Lower leg skin (tissue), 4 donors: ENCODE measurements at regions not wholly inside any gene's neighbourhood (a gene's known extent, or its start where the extent isn't known, plus 50 kb on each side); places are given as distances from the start of the nearest gene placed in this dataset.
A peak's percentile ranks its signal among the peaks of the same experiment; 100 is the strongest.

Experiments
- DNase-seq, 2 donors: peaks; one replicate each; pipeline ENCODE4 v3.0.0-alpha.2; 2019; ENCODE audit warnings: low spot score in 2 of 2
- H3K4me3 ChIP-seq: fragments of 200-600 bp; sonication (generic); 2 replicates; pipeline ENCODE4 v1.5.1; 2017; ENCODE audit warnings: mild to moderate bottlenecking, low read depth; ENCODE audit not compliant: poor library complexity, severe bottlenecking
- CTCF ChIP-seq, 3 donors: fragments of 450-650 bp; IDR thresholded peaks; one replicate each; pipeline ENCODE4 v1.5.1; 2016; ENCODE audit warnings: antibody characterized with exemption in 3 of 3, mild to moderate bottlenecking in 3 of 3, moderate library complexity in 2 of 3
- POLR2A ChIP-seq, 2 donors: fragments of 450-650 bp; IDR thresholded peaks; one replicate each; pipeline ENCODE4 v1.6.1; 2016 to 2017; ENCODE audit warnings: antibody characterized with exemption in 2 of 2, mild to moderate bottlenecking in 1 of 2, moderate library complexity in 1 of 2
- WGBS, 2 donors: methylation state at CpG; one replicate each; pipeline ENCODE4 v1.1.5; 2018; 5-methylcytosine and 5-hydroxymethylcytosine counted together
- intact Hi-C: fragments of 100-400 bp; cut with DNase I; formaldehyde crosslinking; loops from one replicate; pipeline ENCODE4 v1.15.0; 2023; ENCODE audit warnings: low total_unique reads

- intact Hi-C loops: no loop called here
- H3K4me3 ChIP-seq: no peak overlapping the region
- peak; percentile 48 to 87 for DNase-seq
- 18 to 26% methylated on average over 11 of the region's 11 CpGs for WGBS, 2 donors
- TF ChIP-seq POLR2A (IDR thresholded peaks at IDR 0.05): no peak
- no peak for TF ChIP-seq CTCF (IDR thresholded peaks at IDR 0.05)
These were observed 321.5 kb upstream of the CTNNB1 start for GRCh38 chr3:40877631-40878463.

- H3K4me3 ChIP-seq: no peak overlapping the region
- intact Hi-C loops: no loop called here
- no peak for TF ChIP-seq POLR2A (IDR thresholded peaks at IDR 0.05)
- no peak for TF ChIP-seq CTCF (IDR thresholded peaks at IDR 0.05)
- no peak for DNase-seq
- 41 to 51% methylated on average over 3 of the region's 3 CpGs for WGBS, 2 donors
These were observed 320.8 kb upstream of the CTNNB1 start for GRCh38 chr3:40878464-40878905.

- DNase-seq: peak in 1 of 2 donors; percentile 29
- no peak overlapping the region for H3K4me3 ChIP-seq
- intact Hi-C loops: no loop called here
- no peak for TF ChIP-seq CTCF (IDR thresholded peaks at IDR 0.05)
- no peak for TF ChIP-seq POLR2A (IDR thresholded peaks at IDR 0.05)
- WGBS, 2 donors: 66 to 70% methylated on average over 5 of the region's 5 CpGs
These were observed 313.9 kb upstream of the CTNNB1 start for GRCh38 chr3:40885430-40885829.

- intact Hi-C loops: no loop called here
- 77% methylated on average over 8 of the region's 8 CpGs for WGBS, 2 donors
- no peak overlapping the region for H3K4me3 ChIP-seq
- TF ChIP-seq CTCF (IDR thresholded peaks at IDR 0.05) (no peak), POLR2A (IDR thresholded peaks at IDR 0.05) (no peak)
- peak in 1 of 2 donors; percentile 15 for DNase-seq
These were observed 312.5 kb upstream of the CTNNB1 start for GRCh38 chr3:40886660-40887425.

- WGBS, 2 donors: 95 to 96% methylated on average over 3 of the region's 3 CpGs
- peak in 1 of 2 donors; percentile 37 for DNase-seq
- H3K4me3 ChIP-seq: no peak overlapping the region
- intact Hi-C loops: no loop called here
- no peak for TF ChIP-seq CTCF (IDR thresholded peaks at IDR 0.05)
- TF ChIP-seq POLR2A (IDR thresholded peaks at IDR 0.05): no peak
These were observed 308.1 kb upstream of the CTNNB1 start for GRCh38 chr3:40891186-40891585.
